ENCODE measurements at regions not wholly inside any gene's neighbourhood (a gene's known extent, or its start where the extent isn't known, plus 50 kb on each side); places are given as distances from the start of the nearest gene placed in this dataset.

- Histone ChIP-seq H4K20me1 (ENCODE audit: insufficient read depth) (no peaks in the 10 kb centered on the region), H3K79me2 (replicated peaks; ENCODE audit: insufficient read depth, low read length) (no peaks in the 10 kb centered on the region), H3K27me3 (ENCODE audit: insufficient read depth, low read depth, low read length) (no peaks in the 10 kb centered on the region), H3K27ac (ENCODE audit: low read length) (peak overlapping the region; percentile 98), H3K9me2 (ENCODE audit: insufficient read depth, low read length) (no peaks in the 10 kb centered on the region), H3K9ac (ENCODE audit: low read length) (no peak overlapping the region), H2AFZ (ENCODE audit: low read depth, low read length) (no peak overlapping the region), H3K36me3 (ENCODE audit: insufficient read depth, low read length) (no peaks in the 10 kb centered on the region), H3F3A (ENCODE audit: insufficient read depth, low read length, poor library complexity, severe bottlenecking) (no peaks in the 10 kb centered on the region), H3K4me2 (ENCODE audit: low read length) (no peak overlapping the region), H3K4me3 (ENCODE audit: low read length) (no peak overlapping the region), H3K9me3 (ENCODE audit: low read length) (no peaks in the 10 kb centered on the region)
- TF ChIP-seq EP300 (conservative IDR thresholded peaks at IDR 0.05; ENCODE audit: poor library complexity, severe bottlenecking) = no peak
- no peak for TF ChIP-seq MXI1 (conservative IDR thresholded peaks at IDR 0.05; ENCODE audit: poor library complexity, severe bottlenecking)
- no peak for TF ChIP-seq TAF1 (IDR thresholded peaks at IDR 0.05; ENCODE audit: low read depth)
- TF ChIP-seq EZH2 (IDR thresholded peaks at IDR 0.05; ENCODE audit: borderline replicate concordance, insufficient read depth, low read length, poor library complexity, severe bottlenecking) = no peak
- TF ChIP-seq CTCF (IDR thresholded peaks at IDR 0.05; ENCODE audit: poor library complexity, severe bottlenecking) = no peak
- no peak for TF ChIP-seq POLR2AphosphoS5 (IDR thresholded peaks at IDR 0.05)
- TF ChIP-seq SMC3 (conservative IDR thresholded peaks at IDR 0.05; ENCODE audit: poor library complexity) = no peak
- TF ChIP-seq REST (IDR thresholded peaks at IDR 0.05; ENCODE audit: borderline replicate concordance) = no peak
- no peak for TF ChIP-seq RAD21 (conservative IDR thresholded peaks at IDR 0.05)
Observed at GRCh38 chr16:56106527-56106926, 84.8 kb upstream of the GNAO1 start.

- H3K4me2 ChIP-seq (ENCODE audit: low read length) = no peak overlapping the region
- no peaks in the 10 kb centered on the region for H3K9me2 ChIP-seq (ENCODE audit: insufficient read depth, low read length)
- H3F3A ChIP-seq (ENCODE audit: insufficient read depth, low read length, poor library complexity, severe bottlenecking) = no peaks in the 10 kb centered on the region
- no peak overlapping the region for H3K27ac ChIP-seq (ENCODE audit: low read length)
- H3K27me3 ChIP-seq (ENCODE audit: insufficient read depth, low read depth, low read length) = no peaks in the 10 kb centered on the region
- no peaks in the 10 kb centered on the region for H3K79me2 ChIP-seq (replicated peaks; ENCODE audit: insufficient read depth, low read length)
- no peak overlapping the region for H3K4me3 ChIP-seq (ENCODE audit: low read length)
- H3K36me3 ChIP-seq (ENCODE audit: insufficient read depth, low read length) = no peaks in the 10 kb centered on the region
- H3K9ac ChIP-seq (ENCODE audit: low read length) = peak overlapping the region; percentile 36
- TF ChIP-seq EZH2 (IDR thresholded peaks at IDR 0.05; ENCODE audit: borderline replicate concordance, insufficient read depth, low read length, poor library complexity, severe bottlenecking) = no peak
- TF ChIP-seq TAF1 (IDR thresholded peaks at IDR 0.05; ENCODE audit: low read depth) = no peak
- TF ChIP-seq MXI1 (conservative IDR thresholded peaks at IDR 0.05; ENCODE audit: poor library complexity, severe bottlenecking) = no peak
- TF ChIP-seq REST (IDR thresholded peaks at IDR 0.05; ENCODE audit: borderline replicate concordance) = no peak
- no peak for TF ChIP-seq EP300 (conservative IDR thresholded peaks at IDR 0.05; ENCODE audit: poor library complexity, severe bottlenecking)
- TF ChIP-seq CTCF (IDR thresholded peaks at IDR 0.05; ENCODE audit: poor library complexity, severe bottlenecking) = no peak
- no peak for TF ChIP-seq RAD21 (conservative IDR thresholded peaks at IDR 0.05)
- no peak for TF ChIP-seq SMC3 (conservative IDR thresholded peaks at IDR 0.05; ENCODE audit: poor library complexity)
- TF ChIP-seq POLR2AphosphoS5 (IDR thresholded peaks at IDR 0.05) = no peak
- H4K20me1 ChIP-seq (ENCODE audit: insufficient read depth) = no peaks in the 10 kb centered on the region
- H2AFZ ChIP-seq (ENCODE audit: low read depth, low read length) = no peak overlapping the region
- no peaks in the 10 kb centered on the region for H3K9me3 ChIP-seq (ENCODE audit: low read length)
Observed at GRCh38 chr16:56102906-56103305, 88.4 kb upstream of the GNAO1 start.

Data from neural cell (in vitro differentiated cells).